NCI-H510A (cell line): ENCODE measurements at regions not wholly inside any gene's neighbourhood (a gene's known extent, or its start where the extent isn't known, plus 50 kb on each side); places are given as distances from the start of the nearest gene placed in this dataset.

Source experiments
- DNase-seq: peaks from one replicate; lab custom pipeline; 2025; lab: John Stamatoyannopoulos, UW

GRCh38 chr14:101405171-101405883 is 156.0 kb upstream of the DIO3 start:
- DNase-seq = no peak

GRCh38 chr14:101406921-101407320 is 154.4 kb upstream of the DIO3 start:
- DNase-seq = no peak

- DNase-seq = no peak
Measured at GRCh38 chr14:101407328-101407727, 154.0 kb upstream of the DIO3 start.

- DNase-seq = no peak
Measured at GRCh38 chr14:101408077-101408831, 153.0 kb upstream of the DIO3 start.

- DNase-seq = no peak
Measured at GRCh38 chr14:101409006-101409543, 152.2 kb upstream of the DIO3 start.

GRCh38 chr14:101410126-101410525 is 151.2 kb upstream of the DIO3 start:
- no peak for DNase-seq

- no peak for DNase-seq
Measured at GRCh38 chr14:101411151-101411550, 150.1 kb upstream of the DIO3 start.

- no peak for DNase-seq
Measured at GRCh38 chr14:101411779-101412178, 149.5 kb upstream of the DIO3 start.

- DNase-seq = no peak
Measured at GRCh38 chr14:101412739-101413138, 148.6 kb upstream of the DIO3 start.

- no peak for DNase-seq
Measured at GRCh38 chr14:101417434-101417833, 143.9 kb upstream of the DIO3 start.

GRCh38 chr14:101418601-101419000 is 142.7 kb upstream of the DIO3 start:
- DNase-seq = no peak

GRCh38 chr14:101426466-101426865 is 134.8 kb upstream of the DIO3 start:
- no peak for DNase-seq

- DNase-seq = no peak
Measured at GRCh38 chr14:101428409-101428808, 132.9 kb upstream of the DIO3 start.

GRCh38 chr14:101435546-101435945 is 125.7 kb upstream of the DIO3 start:
- no peak for DNase-seq

- DNase-seq = no peak
Measured at GRCh38 chr14:101439023-101439422, 122.3 kb upstream of the DIO3 start.

GRCh38 chr14:101440496-101440895 is 120.8 kb upstream of the DIO3 start:
- no peak for DNase-seq

GRCh38 chr14:101441710-101442109 is 119.6 kb upstream of the DIO3 start:
- DNase-seq = no peak

GRCh38 chr14:101442451-101442850 is 118.8 kb upstream of the DIO3 start:
- no peak for DNase-seq

- DNase-seq = no peak
Measured at GRCh38 chr14:101444116-101444515, 117.2 kb upstream of the DIO3 start.

- DNase-seq = no peak
Measured at GRCh38 chr14:101445278-101445677, 116.0 kb upstream of the DIO3 start.

- no peak for DNase-seq
Measured at GRCh38 chr14:101446387-101446969, 114.8 kb upstream of the DIO3 start.

GRCh38 chr14:101449114-101449513 is 112.2 kb upstream of the DIO3 start:
- DNase-seq = peak; percentile 73

- no peak for DNase-seq
Measured at GRCh38 chr14:101451166-101451565, 110.1 kb upstream of the DIO3 start.
